ENCODE measurements at regions not wholly inside any gene's neighbourhood (a gene's known extent, or its start where the extent isn't known, plus 50 kb on each side); places are given as distances from the start of the nearest gene placed in this dataset.

DNA sequence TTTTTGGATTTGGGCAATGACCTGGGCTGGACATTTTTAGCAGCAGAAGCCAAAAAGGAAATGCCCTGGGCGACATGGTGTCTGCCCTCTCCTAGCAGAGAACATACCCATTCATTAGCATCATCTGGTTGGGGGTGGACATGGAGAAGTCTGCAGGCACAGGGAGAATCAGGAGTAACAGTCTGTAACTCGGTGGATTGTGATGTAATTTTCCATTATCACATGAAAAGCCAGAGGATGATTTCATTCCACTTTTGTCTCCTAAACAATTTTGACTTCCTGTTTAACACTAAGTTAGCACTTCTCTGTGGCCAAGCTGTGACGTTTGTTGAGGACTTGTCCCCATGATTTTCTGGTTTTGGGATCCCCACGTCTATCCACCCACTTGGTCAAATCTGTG lies 153.8 kb upstream of the HABP2 start:
- H3F3A ChIP-seq (ENCODE audit: insufficient read depth, low read length), result no peaks in the 10 kb centered on the region
- no peaks in the 10 kb centered on the region for H3K79me2 ChIP-seq (ENCODE audit: insufficient read depth, low read length)
- H3K4me2 ChIP-seq (ENCODE audit: low read length), result no peak overlapping the region
- no peak overlapping the region for H2AFZ ChIP-seq (ENCODE audit: low read length)
- no peaks in the 10 kb centered on the region for H3K36me3 ChIP-seq (ENCODE audit: insufficient read depth, low read length)
- no peaks in the 10 kb centered on the region for H4K20me1 ChIP-seq (ENCODE audit: insufficient read depth, low read length)
- TF ChIP-seq EZH2 (IDR thresholded peaks at IDR 0.05; ENCODE audit: borderline replicate concordance, low read length), result no peak
- TF ChIP-seq, protein P1, sequence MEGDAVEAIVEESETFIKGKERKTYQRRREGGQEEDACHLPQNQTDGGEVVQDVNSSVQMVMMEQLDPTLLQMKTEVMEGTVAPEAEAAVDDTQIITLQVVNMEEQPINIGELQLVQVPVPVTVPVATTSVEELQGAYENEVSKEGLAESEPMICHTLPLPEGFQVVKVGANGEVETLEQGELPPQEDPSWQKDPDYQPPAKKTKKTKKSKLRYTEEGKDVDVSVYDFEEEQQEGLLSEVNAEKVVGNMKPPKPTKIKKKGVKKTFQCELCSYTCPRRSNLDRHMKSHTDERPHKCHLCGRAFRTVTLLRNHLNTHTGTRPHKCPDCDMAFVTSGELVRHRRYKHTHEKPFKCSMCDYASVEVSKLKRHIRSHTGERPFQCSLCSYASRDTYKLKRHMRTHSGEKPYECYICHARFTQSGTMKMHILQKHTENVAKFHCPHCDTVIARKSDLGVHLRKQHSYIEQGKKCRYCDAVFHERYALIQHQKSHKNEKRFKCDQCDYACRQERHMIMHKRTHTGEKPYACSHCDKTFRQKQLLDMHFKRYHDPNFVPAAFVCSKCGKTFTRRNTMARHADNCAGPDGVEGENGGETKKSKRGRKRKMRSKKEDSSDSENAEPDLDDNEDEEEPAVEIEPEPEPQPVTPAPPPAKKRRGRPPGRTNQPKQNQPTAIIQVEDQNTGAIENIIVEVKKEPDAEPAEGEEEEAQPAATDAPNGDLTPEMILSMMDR (IDR thresholded peaks at IDR 0.05; ENCODE audit: low read length), result no peak
- no peaks in the 10 kb centered on the region for H3K9me3 ChIP-seq (ENCODE audit: low read length)
- H3K4me1 ChIP-seq (ENCODE audit: insufficient read depth, low read length, severe bottlenecking), result no peaks in the 10 kb centered on the region
- no peak overlapping the region for H3K9ac ChIP-seq (ENCODE audit: low read length)
- no peak overlapping the region for H3K4me3 ChIP-seq (ENCODE audit: low read depth, low read length, poor library complexity, severe bottlenecking)
- no peak overlapping the region for H3K27ac ChIP-seq (ENCODE audit: low read depth, low read length, poor library complexity, severe bottlenecking)
- no peaks in the 10 kb centered on the region for H3K9me2 ChIP-seq (ENCODE audit: low read depth, low read length)
- no peaks in the 10 kb centered on the region; the same call in 1 of the 2 replicates for H3K27me3 ChIP-seq (ENCODE audit: insufficient read depth, low read length)

DNA sequence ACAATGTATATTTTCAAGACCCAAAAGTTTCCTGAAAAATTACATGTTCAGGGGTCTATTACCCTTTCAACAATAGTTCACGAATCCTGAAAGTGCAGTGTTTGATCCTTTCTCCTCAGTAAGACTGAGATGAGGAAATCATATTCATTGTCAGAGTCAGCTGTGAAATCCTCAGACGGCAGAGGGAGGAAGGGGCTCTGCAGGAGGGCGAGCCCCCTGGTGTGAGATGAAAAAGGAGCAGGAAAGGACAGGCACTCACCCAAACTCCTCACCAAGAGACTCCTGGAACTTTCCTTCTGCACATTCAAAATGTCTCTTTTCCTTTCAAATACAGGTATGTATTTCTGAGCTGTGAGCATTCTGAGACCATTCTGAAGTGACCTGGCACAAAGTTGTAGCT lies 150.3 kb upstream of the HABP2 start:
- Histone ChIP-seq H3K4me2 (ENCODE audit: low read length) (no peak overlapping the region), H3K9ac (ENCODE audit: low read length) (no peak overlapping the region), H4K20me1 (ENCODE audit: insufficient read depth, low read length) (no peaks in the 10 kb centered on the region), H3K27me3 (ENCODE audit: insufficient read depth, low read length) (no peaks in the 10 kb centered on the region), H3K27ac (ENCODE audit: low read depth, low read length, poor library complexity, severe bottlenecking) (no peak overlapping the region), H3K4me1 (ENCODE audit: insufficient read depth, low read length, severe bottlenecking) (no peaks in the 10 kb centered on the region), H3K79me2 (ENCODE audit: insufficient read depth, low read length) (no peaks in the 10 kb centered on the region), H3F3A (ENCODE audit: insufficient read depth, low read length) (no peaks in the 10 kb centered on the region), H3K36me3 (ENCODE audit: insufficient read depth, low read length) (no peaks in the 10 kb centered on the region), H3K9me3 (ENCODE audit: low read length) (no peaks in the 10 kb centered on the region), H2AFZ (ENCODE audit: low read length) (no peak overlapping the region), H3K9me2 (ENCODE audit: low read depth, low read length) (no peaks in the 10 kb centered on the region), H3K4me3 (ENCODE audit: low read depth, low read length, poor library complexity, severe bottlenecking) (no peak overlapping the region)
- TF ChIP-seq, protein P1 (IDR thresholded peaks at IDR 0.05; ENCODE audit: low read length), result no peak
- TF ChIP-seq EZH2 (IDR thresholded peaks at IDR 0.05; ENCODE audit: borderline replicate concordance, low read length), result no peak

DNA sequence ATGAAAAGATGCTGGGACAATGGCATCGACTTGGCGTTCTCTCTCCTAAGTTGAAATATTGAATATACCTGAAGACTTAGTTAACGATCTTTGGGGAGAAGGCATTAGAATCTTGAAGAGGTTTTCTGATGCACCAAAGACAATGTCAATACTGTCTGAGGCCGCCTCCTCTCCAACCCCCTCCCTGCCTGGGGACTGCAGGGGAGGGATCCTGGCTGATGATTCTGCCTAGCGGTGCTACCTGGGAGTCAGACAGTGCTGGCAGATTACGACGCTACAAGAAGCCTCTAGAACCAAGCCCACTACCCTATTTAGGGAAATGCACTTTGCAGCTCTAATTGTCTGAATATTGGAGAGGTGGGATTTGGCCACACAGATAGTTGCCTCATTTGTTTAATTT lies 145.6 kb upstream of the HABP2 start:
- Histone ChIP-seq H3K79me2 (ENCODE audit: insufficient read depth, low read length) (no peaks in the 10 kb centered on the region), H3K4me3 (ENCODE audit: low read depth, low read length, poor library complexity, severe bottlenecking) (no peak overlapping the region), H3K9me2 (ENCODE audit: low read depth, low read length) (no peaks in the 10 kb centered on the region), H3K4me1 (ENCODE audit: insufficient read depth, low read length, severe bottlenecking) (no peaks in the 10 kb centered on the region), H3K9me3 (ENCODE audit: low read length) (no peaks in the 10 kb centered on the region), H3K27me3 (ENCODE audit: insufficient read depth, low read length) (no peaks in the 10 kb centered on the region), H3K27ac (ENCODE audit: low read depth, low read length, poor library complexity, severe bottlenecking) (no peak overlapping the region), H2AFZ (ENCODE audit: low read length) (no peak overlapping the region), H3F3A (ENCODE audit: insufficient read depth, low read length) (no peaks in the 10 kb centered on the region), H3K36me3 (ENCODE audit: insufficient read depth, low read length) (no peaks in the 10 kb centered on the region), H3K4me2 (ENCODE audit: low read length) (no peak overlapping the region), H4K20me1 (ENCODE audit: insufficient read depth, low read length) (no peaks in the 10 kb centered on the region), H3K9ac (ENCODE audit: low read length) (no peak overlapping the region)
- no peak for TF ChIP-seq EZH2 (IDR thresholded peaks at IDR 0.05; ENCODE audit: borderline replicate concordance, low read length)
- TF ChIP-seq, protein P1 (IDR thresholded peaks at IDR 0.05; ENCODE audit: low read length), result no peak

All from OCI-LY1 (cell line).